Adrenal gland (tissue), 5 donors: ENCODE measurements at regions not wholly inside any gene's neighbourhood (a gene's known extent, or its start where the extent isn't known, plus 50 kb on each side); places are given as distances from the start of the nearest gene placed in this dataset.

ENCODE experiments used
- CTCF ChIP-seq, 6 experiments: fragments of 450-650 bp in 4 of 6; fragments of 200-600 bp in 2 of 6; sonication (generic) in 1 of 6; IDR thresholded peaks; 1 replicate in 5 of 6; 2 replicates in 1 of 6; pipeline versions ENCODE4 v1.5.1 to v1.8.0; 2016 to 2021; ENCODE audit warnings: antibody characterized with exemption in 6 of 6, mild to moderate bottlenecking in 2 of 6, moderate library complexity in 1 of 6
- POLR2A ChIP-seq, 2 donors: fragments of 450-650 bp; IDR thresholded peaks; one replicate each; pipeline ENCODE4 v1.6.1; 2017; ENCODE audit warnings: antibody characterized with exemption in 2 of 2, mild to moderate bottlenecking in 2 of 2, moderate library complexity in 1 of 2
- donor health status: DM: no; HTN: no; CAD: no.

DNA sequence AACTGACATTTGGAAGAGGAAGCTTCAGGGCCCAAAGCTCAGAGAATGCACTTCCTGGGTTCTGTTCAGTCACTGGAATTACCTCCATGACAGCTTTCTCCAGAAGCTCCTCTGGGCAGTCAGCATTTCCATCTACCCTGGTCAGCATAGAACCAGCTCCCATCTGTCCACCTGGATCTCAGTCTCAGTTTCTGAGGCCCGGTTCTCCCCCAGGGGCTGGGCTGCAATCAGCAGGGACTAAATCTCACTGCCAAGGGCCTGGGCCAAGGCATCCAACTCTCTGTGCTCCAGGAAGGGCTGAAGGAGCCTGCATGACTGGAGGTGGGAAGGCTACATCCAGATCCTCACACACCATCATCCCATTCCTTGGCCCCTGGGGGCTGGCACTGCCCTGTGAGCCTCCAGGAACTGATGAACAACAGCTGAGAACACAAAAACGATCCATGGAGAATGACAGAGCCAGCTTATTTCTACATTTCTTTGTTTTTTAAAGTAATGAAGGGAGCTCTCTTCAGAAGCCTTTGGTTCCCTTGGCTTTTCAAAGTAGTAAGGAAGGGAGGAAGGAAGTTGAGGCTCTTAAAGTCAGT, 66.3 kb upstream of the MRTFB start:
- TF ChIP-seq CTCF (IDR thresholded peaks at IDR 0.05) = no peak
- no peak for TF ChIP-seq POLR2A (IDR thresholded peaks at IDR 0.05)
